Vagina (tissue), 2 donors: ENCODE measurements at regions not wholly inside any gene's neighbourhood (a gene's known extent, or its start where the extent isn't known, plus 50 kb on each side); places are given as distances from the start of the nearest gene placed in this dataset.

ENCODE experiments used
- DNase-seq, 2 donors: peaks; one replicate each; pipeline ENCODE4 v3.0.0-alpha.2; 2017; ENCODE audit errors: extremely low spot score in 2 of 2
- H3K27ac ChIP-seq: fragments of 200-600 bp; sonication (generic); one replicate; pipeline ENCODE4 v1.5.1; 2019
- H3K27me3 ChIP-seq: fragments of 200-600 bp; sonication (generic); one replicate; pipeline ENCODE4 v1.5.1; 2019
- H3K36me3 ChIP-seq, 2 donors: fragments of 200-600 bp; sonication (generic); one replicate each; pipeline ENCODE4 v1.5.1; 2017 to 2019
- H3K4me1 ChIP-seq: fragments of 200-600 bp; sonication (generic); one replicate; pipeline ENCODE4 v1.5.1; 2019
- H3K4me3 ChIP-seq, 2 donors: fragments of 200-600 bp; sonication (generic); 1 replicate in 1 of 2; 2 replicates in 1 of 2; pipeline ENCODE4 v1.5.1; 2016 to 2019
- H3K9me3 ChIP-seq: fragments of 200-600 bp; sonication (generic); one replicate; pipeline ENCODE4 v1.5.1; 2019
- POLR2A ChIP-seq, 2 donors: fragments of 450-650 bp; IDR thresholded peaks; one replicate each; pipeline ENCODE4 v1.6.1; 2017; ENCODE audit warnings: antibody characterized with exemption in 2 of 2, mild to moderate bottlenecking in 2 of 2, moderate library complexity in 2 of 2
- POLR2AphosphoS5 ChIP-seq, 2 donors: sonication (generic); formaldehyde crosslinking; IDR thresholded peaks; one replicate each; pipeline ENCODE4 v1.9.0; 2017; ENCODE audit warnings: antibody characterized with exemption in 2 of 2, mild to moderate bottlenecking in 2 of 2, low read depth in 1 of 2; ENCODE audit not compliant: insufficient read depth in 1 of 2
- intact Hi-C: fragments of 100-400 bp; cut with DNase I; formaldehyde crosslinking; loops from one replicate; pipeline ENCODE4 v1.15.1; 2023
- TF ChIP-seq, protein P1 (sequence below), 3 experiments: fragments of 450-650 bp in 2 of 3; fragments of 200-600 bp in 1 of 3; sonication (generic) in 1 of 3; IDR thresholded peaks; one replicate each; pipeline ENCODE4 v1.5.1; 2017 to 2019; ENCODE audit warnings: antibody characterized with exemption in 3 of 3, mild to moderate bottlenecking in 2 of 3, moderate library complexity in 2 of 3

DNA sequence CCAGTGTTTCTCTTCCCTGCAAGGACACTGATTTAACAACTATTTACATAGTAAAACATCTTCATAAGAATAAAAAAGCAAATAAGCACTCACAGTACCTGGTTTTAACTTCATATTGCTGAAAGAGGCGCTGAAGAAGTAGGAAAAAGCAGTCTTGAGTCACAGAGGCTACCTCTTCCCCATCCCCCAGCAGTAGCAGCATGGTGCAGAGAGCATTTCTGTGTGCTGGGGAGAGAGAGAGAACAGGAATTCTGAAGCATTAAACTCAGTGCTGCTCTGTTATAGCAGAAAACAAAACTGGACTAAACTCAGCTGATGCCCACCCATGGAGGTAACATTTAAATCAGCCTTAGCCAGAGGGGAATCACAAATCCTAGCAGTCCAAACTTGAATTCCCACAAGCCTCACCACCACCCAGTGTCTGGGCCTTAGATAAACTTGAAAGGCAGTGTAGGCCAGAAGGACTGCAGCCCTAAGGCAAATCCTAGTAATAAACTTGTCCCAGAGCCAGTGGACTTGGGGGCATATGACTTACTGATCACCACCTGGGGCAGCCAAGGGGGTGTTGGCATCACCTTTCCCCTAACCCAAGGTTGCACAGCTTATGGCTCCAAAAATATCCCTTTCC lies 321.8 kb upstream of the CWC22 start:
- Histone ChIP-seq H3K27me3 (no peaks in the 10 kb centered on the region), H3K4me3 (no peak overlapping the region), H3K4me1 (no peaks in the 10 kb centered on the region), H3K27ac (no peak overlapping the region), H3K9me3 (no peaks in the 10 kb centered on the region), H3K36me3 (no peaks in the 10 kb centered on the region)
- intact Hi-C loops, result no loop called here
- TF ChIP-seq POLR2AphosphoS5 (IDR thresholded peaks at IDR 0.05; ENCODE audit: insufficient read depth in 1 of 2, low read depth in 1 of 2) (no peak), POLR2A (IDR thresholded peaks at IDR 0.05) (no peak)
- TF ChIP-seq, protein P1, sequence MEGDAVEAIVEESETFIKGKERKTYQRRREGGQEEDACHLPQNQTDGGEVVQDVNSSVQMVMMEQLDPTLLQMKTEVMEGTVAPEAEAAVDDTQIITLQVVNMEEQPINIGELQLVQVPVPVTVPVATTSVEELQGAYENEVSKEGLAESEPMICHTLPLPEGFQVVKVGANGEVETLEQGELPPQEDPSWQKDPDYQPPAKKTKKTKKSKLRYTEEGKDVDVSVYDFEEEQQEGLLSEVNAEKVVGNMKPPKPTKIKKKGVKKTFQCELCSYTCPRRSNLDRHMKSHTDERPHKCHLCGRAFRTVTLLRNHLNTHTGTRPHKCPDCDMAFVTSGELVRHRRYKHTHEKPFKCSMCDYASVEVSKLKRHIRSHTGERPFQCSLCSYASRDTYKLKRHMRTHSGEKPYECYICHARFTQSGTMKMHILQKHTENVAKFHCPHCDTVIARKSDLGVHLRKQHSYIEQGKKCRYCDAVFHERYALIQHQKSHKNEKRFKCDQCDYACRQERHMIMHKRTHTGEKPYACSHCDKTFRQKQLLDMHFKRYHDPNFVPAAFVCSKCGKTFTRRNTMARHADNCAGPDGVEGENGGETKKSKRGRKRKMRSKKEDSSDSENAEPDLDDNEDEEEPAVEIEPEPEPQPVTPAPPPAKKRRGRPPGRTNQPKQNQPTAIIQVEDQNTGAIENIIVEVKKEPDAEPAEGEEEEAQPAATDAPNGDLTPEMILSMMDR (IDR thresholded peaks at IDR 0.05), result no peak
- no peak for DNase-seq

DNA sequence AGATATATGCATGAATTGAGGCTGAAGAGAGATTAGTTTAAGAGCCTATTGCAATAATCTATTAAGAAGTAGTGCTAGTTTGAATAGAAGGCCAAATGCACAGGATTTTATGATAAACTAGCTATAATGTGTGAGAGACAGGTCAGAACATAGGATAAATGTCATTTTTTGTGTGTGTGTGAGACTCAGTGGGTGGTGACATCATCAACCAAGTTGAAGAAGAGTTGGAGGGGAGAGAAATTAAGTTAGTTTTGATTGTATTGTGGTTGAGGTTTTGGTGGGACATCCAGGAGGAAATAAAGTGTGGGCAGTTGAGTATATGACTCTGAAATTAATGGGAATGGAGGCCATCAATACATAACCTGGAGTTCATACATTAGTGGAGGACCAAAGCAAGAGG lies 320.1 kb upstream of the CWC22 start:
- Histone ChIP-seq H3K27me3 (no peaks in the 10 kb centered on the region), H3K27ac (no peak overlapping the region), H3K36me3 (no peaks in the 10 kb centered on the region), H3K9me3 (no peaks in the 10 kb centered on the region), H3K4me1 (no peaks in the 10 kb centered on the region), H3K4me3 (no peak overlapping the region)
- intact Hi-C loops, result no loop called here
- TF ChIP-seq POLR2AphosphoS5 (IDR thresholded peaks at IDR 0.05; ENCODE audit: insufficient read depth in 1 of 2, low read depth in 1 of 2) (no peak), POLR2A (IDR thresholded peaks at IDR 0.05) (no peak)
- TF ChIP-seq, protein P1 (IDR thresholded peaks at IDR 0.05), result no peak
- DNase-seq, result no peak

DNA sequence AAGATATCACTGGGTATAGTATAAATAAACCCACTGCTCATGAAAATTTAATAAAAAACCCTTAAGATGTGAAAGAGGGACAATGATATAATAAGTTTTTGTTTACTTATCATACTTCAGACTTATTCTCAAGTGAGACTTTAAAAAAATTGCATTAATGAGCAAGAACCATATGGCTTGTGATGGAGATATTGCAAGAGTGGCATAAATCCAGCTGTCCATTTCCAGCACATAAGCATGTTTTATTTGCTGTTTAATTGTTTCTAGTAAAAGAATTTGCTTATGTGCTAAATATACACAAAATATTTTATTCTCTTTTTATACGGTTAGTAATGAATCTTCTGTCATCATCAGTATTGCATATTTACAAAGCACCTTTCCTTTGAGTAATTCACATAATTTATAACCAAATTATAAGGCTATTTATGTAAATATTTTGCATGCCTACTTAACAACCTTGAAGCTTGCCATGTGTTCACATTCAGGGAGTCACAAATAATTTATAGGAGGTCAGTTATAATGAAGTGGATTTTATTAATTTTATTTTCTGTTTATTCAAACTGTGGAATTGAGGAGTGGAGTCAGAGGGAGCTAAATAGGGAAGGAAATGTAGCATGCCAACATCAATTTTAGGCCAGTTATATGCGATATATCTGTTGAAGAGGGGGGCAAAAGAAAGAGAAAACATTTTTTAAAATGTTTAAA lies 318.5 kb upstream of the CWC22 start:
- intact Hi-C loops, result no loop called here
- Histone ChIP-seq H3K27ac (no peak overlapping the region), H3K36me3 (no peaks in the 10 kb centered on the region), H3K4me3 (no peak overlapping the region), H3K9me3 (no peaks in the 10 kb centered on the region), H3K27me3 (no peaks in the 10 kb centered on the region), H3K4me1 (no peaks in the 10 kb centered on the region)
- no peak for DNase-seq
- TF ChIP-seq, protein P1 (IDR thresholded peaks at IDR 0.05), result no peak
- TF ChIP-seq POLR2A (IDR thresholded peaks at IDR 0.05), result no peak

GRCh38 chr2:180324182-180324581 lies 317.1 kb upstream of the CWC22 start:
- TF ChIP-seq POLR2AphosphoS5 (IDR thresholded peaks at IDR 0.05; ENCODE audit: insufficient read depth in 1 of 2, low read depth in 1 of 2), result no peak
- no peak for TF ChIP-seq POLR2A (IDR thresholded peaks at IDR 0.05)
- TF ChIP-seq, protein P1 (IDR thresholded peaks at IDR 0.05), result no peak
- no peaks in the 10 kb centered on the region for H3K4me1 ChIP-seq
- intact Hi-C loops, result no loop called here
- H3K9me3 ChIP-seq, result no peaks in the 10 kb centered on the region
- no peaks in the 10 kb centered on the region for H3K36me3 ChIP-seq
- H3K4me3 ChIP-seq, result no peak overlapping the region
- H3K27me3 ChIP-seq, result no peaks in the 10 kb centered on the region
- no peak overlapping the region for H3K27ac ChIP-seq
- no peak for DNase-seq

GRCh38 chr2:180322781-180323180 lies 315.7 kb upstream of the CWC22 start:
- H3K27me3 ChIP-seq, result no peaks in the 10 kb centered on the region
- no peak overlapping the region for H3K27ac ChIP-seq
- H3K9me3 ChIP-seq, result no peaks in the 10 kb centered on the region
- TF ChIP-seq POLR2A (IDR thresholded peaks at IDR 0.05) (no peak), POLR2AphosphoS5 (IDR thresholded peaks at IDR 0.05; ENCODE audit: insufficient read depth in 1 of 2, low read depth in 1 of 2) (no peak)
- H3K36me3 ChIP-seq, result no peaks in the 10 kb centered on the region
- H3K4me1 ChIP-seq, result no peaks in the 10 kb centered on the region
- intact Hi-C loops, result no loop called here
- H3K4me3 ChIP-seq, result no peak overlapping the region
- no peak for DNase-seq
